T-helper 22 cell (primary cell): ENCODE measurements at regions not wholly inside any gene's neighbourhood (a gene's known extent, or its start where the extent isn't known, plus 50 kb on each side); places are given as distances from the start of the nearest gene placed in this dataset.

Experiments used
- DNase-seq: peaks from one replicate; pipeline ENCODE4 v3.0.0-alpha.2; 2020; ENCODE audit warnings: low read depth

DNA sequence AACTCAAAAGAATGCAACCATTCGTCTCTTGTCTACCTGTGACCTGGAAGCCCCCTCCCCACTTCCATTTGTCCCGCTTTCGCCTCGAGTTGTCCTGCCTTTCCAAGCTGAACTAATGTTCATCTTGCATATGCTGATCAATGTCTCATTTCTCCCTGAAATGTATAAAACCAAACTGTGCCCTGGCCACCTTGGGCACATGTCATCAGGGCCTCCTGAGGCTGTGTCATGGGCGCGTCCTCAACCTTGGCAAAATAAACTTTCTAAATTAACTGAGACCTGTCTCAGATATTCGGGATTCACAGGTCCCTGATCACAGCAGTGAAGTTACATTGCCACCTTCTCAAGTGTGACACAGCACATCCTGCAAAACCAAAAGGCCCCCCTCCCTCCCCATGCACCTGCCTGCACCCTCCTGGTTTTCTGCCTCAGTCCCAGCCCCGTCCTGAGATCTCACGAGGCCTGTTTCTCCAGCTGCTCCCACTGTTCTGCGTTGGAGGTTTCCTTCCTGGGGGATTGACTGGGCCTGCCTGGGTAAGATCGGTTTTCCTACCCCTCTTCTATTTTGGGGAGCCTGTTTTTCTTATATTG, 1328.7 kb downstream of the TBC1D22A start:
- DNase-seq: no peak

DNA sequence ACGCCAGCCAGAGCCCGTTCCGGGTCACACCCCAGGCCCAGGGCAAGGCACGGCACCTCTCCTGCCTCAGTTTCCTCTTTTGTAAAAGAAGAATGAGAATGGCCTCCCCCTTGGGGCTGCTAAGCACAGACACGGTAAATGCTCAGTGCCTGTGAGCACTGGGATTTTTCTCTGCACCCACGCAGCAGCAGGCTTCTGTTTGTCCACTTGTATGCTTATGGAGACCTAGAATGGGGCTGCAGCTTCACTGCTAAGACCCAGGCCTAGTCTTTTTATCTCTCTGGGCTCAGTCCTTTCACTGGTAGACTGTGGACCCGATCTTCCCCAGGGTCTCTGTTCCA, 1327.9 kb downstream of the TBC1D22A start:
- no peak for DNase-seq

DNA sequence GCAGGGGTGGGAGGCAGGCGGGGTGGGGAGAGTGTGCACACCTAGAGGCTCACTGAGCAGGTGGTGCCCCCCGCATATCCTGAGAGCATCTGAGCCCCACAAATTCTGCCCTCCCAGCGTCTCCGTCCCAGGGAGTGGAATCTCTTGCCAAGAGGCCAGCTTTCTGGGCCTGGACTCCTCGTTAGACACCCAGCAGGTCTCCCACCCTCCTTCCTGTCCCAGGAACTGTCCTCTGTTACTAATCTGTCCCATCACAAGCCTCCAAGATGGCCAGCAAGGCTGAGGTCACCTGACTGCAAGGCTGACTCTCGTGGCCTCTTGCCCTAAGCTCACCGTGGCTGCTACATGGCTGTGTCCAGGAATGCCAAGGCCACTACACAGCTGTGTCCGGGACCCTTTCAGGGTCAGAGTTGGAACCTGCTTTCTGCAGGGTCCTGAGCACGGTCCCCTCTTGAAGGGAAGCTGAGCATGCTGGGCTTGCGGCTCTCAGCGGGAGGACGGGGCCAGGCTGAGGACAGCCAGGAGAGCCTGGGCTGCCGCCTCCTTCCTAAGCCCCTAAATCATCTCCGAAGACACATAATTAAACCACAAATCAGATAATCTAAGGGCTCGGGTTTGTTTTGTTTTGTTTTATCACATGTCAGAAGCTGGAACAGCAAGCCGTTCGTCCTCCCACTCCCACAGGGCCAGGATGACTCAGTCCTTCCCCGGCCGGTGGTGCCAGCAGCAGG, 1327.3 kb downstream of the TBC1D22A start:
- DNase-seq: no peak

DNA sequence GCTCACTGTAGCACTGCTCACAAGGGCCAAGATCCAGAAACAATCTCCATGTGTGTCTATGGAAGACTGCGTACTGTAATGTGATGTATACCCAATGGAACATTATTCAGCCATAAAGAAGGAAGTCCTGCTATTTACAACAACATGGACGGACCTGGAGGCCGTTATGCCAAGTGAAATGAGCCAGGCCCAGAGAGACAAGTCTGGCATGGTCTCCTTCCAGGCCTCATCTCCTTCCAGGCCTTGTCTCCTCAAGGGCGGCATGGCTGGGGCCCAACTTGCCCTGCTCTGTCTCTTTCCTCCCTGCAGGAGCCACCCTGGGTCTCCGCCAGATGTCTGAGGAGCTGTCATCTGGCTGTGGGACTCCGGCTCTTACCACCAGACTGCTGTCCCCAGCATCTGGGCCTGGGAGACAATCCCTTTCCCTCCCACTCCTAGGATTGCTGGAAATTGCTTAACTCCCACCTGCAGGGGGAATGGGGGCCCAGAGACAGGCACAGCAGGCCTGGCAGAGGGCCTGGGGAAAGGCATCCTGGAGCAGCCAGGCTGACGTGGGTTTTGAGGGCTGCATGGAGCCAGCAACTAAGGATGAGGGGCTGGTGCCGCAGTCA, 1326.6 kb downstream of the TBC1D22A start:
- no peak for DNase-seq

- no peak for DNase-seq
Measured at GRCh38 chr22:48088251-48088650, 1325.8 kb downstream of the TBC1D22A start.

- no peak for DNase-seq
Measured at GRCh38 chr22:48085901-48086645, 1323.6 kb downstream of the TBC1D22A start.

- DNase-seq: no peak
Measured at GRCh38 chr22:48084729-48085050, 1322.2 kb downstream of the TBC1D22A start.

DNA sequence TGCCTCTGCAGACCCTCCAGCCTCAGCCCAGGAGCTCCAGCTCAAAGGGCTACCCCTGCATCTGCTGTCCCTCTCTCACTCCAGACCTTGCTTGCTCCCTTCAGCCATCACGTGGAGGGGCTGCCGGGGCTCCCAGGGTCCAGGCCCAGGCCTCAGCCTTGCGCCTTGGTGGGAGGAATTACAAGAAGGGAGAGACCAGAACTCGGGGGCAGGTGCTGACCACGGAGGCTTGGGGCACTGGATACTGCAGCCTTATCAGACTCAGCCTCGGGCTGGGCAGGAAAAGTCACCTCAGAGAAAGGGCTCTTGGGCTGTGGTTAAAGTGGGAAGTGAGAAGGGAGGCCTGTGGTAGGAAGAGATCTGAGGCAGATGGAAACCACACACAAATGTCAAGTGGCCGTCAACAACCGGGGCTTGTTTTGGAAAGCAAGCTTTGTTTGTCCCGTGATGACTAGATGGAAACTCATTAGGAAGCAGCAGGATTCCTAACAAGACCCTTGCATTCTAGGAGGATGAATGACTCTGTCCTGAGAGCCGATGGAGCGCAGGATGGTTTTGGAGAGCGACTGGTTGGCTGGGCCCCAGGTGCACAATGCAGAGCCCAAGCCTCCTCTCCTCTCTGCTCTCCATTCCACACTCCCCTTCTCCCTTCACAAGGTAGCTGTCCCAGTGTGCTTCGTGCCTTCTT, 1321.7 kb downstream of the TBC1D22A start:
- no peak for DNase-seq

DNA sequence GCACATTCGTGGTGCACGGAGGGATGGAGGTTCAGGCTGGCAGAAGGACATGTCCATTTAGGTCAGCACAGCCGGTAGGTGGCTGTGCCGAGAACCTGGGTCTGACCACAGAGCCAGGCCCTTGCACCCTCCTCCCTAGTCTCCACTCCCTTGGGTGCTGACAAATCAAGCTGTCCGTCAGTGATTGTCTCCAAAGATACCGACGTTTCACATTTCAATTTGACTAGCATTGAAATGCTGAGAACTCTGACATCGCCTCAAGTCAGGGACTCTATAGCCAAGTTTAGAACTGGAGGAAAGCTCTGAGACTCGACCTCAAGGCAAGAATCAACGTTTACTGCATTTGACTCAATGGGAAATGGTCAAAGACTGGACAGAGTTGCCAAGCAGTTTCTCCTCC, 1321.1 kb downstream of the TBC1D22A start:
- DNase-seq: no peak

DNA sequence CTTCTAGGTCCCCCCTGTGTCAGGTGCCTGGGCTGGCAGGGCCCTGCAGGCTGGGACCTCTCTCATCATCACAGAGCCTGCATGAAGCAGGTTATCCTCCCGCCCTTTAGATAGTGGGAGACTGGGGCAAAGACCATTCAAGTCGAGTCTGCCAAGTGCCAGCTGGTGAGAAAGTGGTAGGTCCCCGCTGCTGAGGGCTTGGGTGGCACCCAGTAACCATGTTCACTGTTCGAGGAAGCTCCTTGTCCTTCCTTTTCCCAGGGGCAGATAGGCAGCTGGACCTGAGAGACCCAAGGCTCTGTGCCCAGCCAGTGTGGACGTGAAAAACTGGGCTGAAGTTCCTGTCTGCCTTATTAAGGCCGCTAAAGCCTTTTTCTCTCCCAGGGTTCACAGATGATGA, 1319.8 kb downstream of the TBC1D22A start:
- DNase-seq: no peak

DNA sequence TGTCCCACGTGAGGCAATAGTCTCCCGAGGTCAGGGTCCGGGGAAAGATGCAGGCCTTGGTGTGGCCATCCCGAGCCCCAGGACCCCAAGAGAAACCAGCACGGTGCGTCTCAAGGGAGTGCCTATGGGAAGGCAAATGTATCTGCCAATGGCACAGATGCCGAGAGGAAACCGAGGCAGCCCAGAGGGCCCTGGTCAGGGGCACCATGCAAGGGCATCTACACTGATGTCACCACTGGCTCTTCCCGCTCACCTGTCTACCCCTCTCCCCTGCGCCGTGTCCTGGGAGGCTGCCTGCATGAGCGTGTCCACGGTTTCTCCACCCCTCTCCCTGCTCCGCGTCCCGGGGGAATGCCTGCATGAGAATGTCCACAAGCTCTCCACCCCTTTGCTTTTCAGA, 1318.8 kb downstream of the TBC1D22A start:
- DNase-seq: no peak

GRCh38 chr22:48080316-48081165, 1318.1 kb downstream of the TBC1D22A start:
- no peak for DNase-seq

GRCh38 chr22:48079505-48080290, 1317.2 kb downstream of the TBC1D22A start:
- no peak for DNase-seq

DNA sequence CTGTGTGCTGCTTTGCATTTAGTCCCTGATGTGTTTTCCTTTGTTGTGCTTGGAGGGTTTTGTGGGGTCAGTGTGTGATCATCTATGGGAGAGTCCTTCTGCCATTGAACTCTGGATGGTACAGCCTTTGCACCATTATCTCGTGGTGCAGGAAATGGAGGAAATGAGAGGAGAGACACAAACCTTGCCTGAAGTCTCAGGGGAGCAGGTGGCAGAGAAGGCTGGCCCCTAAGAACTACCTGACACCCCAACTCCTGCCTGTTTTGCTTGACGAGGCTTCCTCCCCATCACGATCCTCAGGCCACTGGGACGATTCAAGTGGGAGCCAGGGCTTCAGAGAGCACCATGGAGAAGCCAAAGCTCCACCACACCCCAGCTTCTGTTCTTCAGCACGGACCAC, 1316.4 kb downstream of the TBC1D22A start:
- DNase-seq: no peak

DNA sequence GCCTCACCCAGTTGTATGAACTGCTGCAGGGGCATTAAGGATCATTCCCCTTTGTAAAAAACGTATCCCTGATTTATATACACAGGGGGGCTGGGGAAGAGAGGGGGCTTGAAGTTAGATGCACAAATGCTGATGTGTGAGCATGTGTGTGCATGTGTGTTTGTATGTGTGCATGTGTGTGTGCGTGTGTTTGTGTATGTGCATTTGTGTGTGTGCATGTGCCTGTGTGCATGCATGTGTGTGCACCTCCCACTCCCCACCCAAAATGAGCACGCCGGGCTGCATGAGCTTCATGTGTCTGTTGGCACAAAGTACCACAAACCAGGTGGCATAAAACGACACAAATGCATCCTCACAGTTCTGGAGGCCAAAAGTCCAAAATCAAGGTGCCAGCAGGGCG, 1315.2 kb downstream of the TBC1D22A start:
- DNase-seq: no peak

GRCh38 chr22:48076008-48076407, 1313.6 kb downstream of the TBC1D22A start:
- no peak for DNase-seq

DNA sequence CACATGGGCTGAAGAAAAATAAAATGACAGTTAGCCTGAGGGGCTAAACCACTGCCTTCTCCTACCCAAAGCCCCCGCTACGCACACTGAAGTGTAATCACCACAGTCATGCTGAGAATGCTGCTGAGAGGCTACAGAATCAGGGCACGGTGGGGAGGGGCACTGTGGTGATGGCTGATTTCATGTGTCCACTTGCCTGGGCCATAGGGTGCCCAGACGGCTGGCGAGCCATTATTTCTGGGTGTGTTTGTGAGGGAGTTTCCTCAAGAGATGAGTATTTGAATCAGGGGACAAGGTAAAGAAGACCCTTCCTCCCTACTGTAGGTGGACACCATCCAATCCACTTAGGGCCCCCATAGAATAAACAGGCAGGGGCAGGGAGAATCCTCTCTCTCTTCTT, 1313.2 kb downstream of the TBC1D22A start:
- no peak for DNase-seq

DNA sequence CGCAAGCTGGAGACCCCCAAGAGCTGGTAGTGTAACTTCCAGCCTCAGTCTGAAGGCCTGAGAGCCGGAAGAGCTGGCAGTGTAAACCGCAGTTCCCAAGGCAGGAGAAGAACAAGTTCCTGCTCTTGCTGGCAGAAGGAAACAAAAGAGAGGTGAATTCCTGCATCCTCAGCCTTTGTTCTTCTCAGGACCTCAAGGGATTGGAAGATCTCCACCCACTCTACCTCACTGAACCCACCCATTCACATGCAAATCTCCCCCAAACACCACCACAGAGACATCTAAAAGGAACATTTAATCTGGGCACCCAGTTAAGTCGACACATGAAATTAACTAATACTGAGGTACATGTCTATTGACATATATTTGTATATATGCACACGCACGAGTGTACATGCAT, 1310.3 kb downstream of the TBC1D22A start:
- no peak for DNase-seq

DNA sequence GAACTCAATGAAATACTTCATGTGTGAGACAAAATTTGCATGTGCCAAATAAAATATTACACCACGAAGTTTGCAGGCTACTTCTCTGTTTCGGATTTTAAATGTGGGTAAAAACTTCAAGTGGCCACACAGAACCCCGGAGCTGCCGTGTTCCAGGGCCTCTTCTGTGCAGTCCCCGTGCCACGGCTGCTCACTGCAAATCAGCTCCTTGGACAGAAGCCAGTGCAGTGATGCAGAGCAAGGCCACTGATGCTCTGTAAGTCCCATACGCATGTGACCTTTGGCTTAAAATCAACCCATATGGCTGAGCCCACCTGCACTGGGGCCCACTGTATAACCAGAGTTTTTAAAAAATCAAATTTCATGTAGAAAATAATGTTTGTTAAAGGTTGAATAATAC, 1309.4 kb downstream of the TBC1D22A start:
- no peak for DNase-seq

GRCh38 chr22:48071305-48071704, 1308.9 kb downstream of the TBC1D22A start:
- no peak for DNase-seq

DNA sequence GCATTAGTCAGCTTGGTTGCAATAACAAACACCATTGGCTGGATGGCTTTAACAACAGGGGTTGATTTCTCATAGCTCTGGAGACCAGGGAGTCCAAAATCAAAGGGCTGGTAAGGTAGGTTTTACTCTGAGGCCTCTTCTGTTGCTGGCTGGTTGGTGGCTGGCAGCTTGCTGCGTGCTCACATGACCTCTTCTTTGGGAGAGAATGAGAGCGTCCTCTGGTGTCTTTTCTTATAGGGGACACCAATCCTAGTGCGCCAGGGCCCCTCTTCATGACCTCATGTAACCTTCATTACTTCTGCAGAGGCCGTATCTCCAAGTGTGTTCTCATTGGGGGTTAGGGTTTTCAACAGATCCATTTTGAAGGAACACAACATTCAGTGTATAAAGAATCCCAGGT, 1308.3 kb downstream of the TBC1D22A start:
- DNase-seq: no peak
